ENCODE measurements at regions not wholly inside any gene's neighbourhood (a gene's known extent, or its start where the extent isn't known, plus 50 kb on each side); places are given as distances from the start of the nearest gene placed in this dataset.

GRCh38 chr14:22411398-22412055 is 177.5 kb downstream of the DAD1 start:
- DNase-seq = no peak

- DNase-seq = no peak
Measured at GRCh38 chr14:22410497-22410896, 178.5 kb downstream of the DAD1 start.

GRCh38 chr14:22409006-22409405 is 180.0 kb downstream of the DAD1 start:
- DNase-seq = no peak

- DNase-seq = no peak
Measured at GRCh38 chr14:22408547-22408946, 180.5 kb downstream of the DAD1 start.

GRCh38 chr14:22407033-22407432 is 182.0 kb downstream of the DAD1 start:
- DNase-seq = no peak

- DNase-seq = no peak
Measured at GRCh38 chr14:22405201-22405600, 183.8 kb downstream of the DAD1 start.

GRCh38 chr14:22403296-22403695 is 185.7 kb downstream of the DAD1 start:
- DNase-seq = no peak

GRCh38 chr14:22400655-22401259 is 188.3 kb downstream of the DAD1 start:
- DNase-seq = no peak

GRCh38 chr14:22399776-22400175 is 189.2 kb downstream of the DAD1 start:
- DNase-seq = no peak

- DNase-seq = no peak
Measured at GRCh38 chr14:22397221-22397737, 191.7 kb downstream of the DAD1 start.

GRCh38 chr14:22395803-22396202 is 193.2 kb downstream of the DAD1 start:
- no peak for DNase-seq

- DNase-seq = no peak
Measured at GRCh38 chr14:22394616-22395015, 194.4 kb downstream of the DAD1 start.

- DNase-seq = no peak
Measured at GRCh38 chr14:22393796-22394195, 195.2 kb downstream of the DAD1 start.

GRCh38 chr14:22391908-22392565 is 197.0 kb downstream of the DAD1 start:
- peak; percentile 22 for DNase-seq

- DNase-seq = no peak
Measured at GRCh38 chr14:22390824-22391461, 198.1 kb downstream of the DAD1 start.

GRCh38 chr14:22390195-22390594 is 198.8 kb downstream of the DAD1 start:
- DNase-seq = no peak

GRCh38 chr14:22388669-22389595 is 200.1 kb downstream of the DAD1 start:
- DNase-seq = no peak

- DNase-seq = no peak
Measured at GRCh38 chr14:22387776-22388241, 201.2 kb downstream of the DAD1 start.

- DNase-seq = peak; percentile 57
Measured at GRCh38 chr14:22386924-22387775, 201.9 kb downstream of the DAD1 start.

- no peak for DNase-seq
Measured at GRCh38 chr14:22384974-22385526, 204.0 kb downstream of the DAD1 start.

GRCh38 chr14:22384167-22384549 is 204.9 kb downstream of the DAD1 start:
- no peak for DNase-seq
